Astrocyte of the cerebellum (primary cell): ENCODE measurements at regions not wholly inside any gene's neighbourhood (a gene's known extent, or its start where the extent isn't known, plus 50 kb on each side); places are given as distances from the start of the nearest gene placed in this dataset.

Experiments
- DNase-seq: peaks from one replicate; pipeline ENCODE4 v3.0.0-alpha.2; 2011; ENCODE audit warnings: low read depth
- H3K4me3 ChIP-seq: 2 replicates; pipeline ENCODE4 v1.5.1; 2011; ENCODE audit warnings: mild to moderate bottlenecking, low read depth, low read length, moderate library complexity
- in situ Hi-C: cut with HindIII; loops from 2 replicates; pipeline ENCODE4 v1.10.0; 2017; ENCODE audit warnings: low sequenced_read_pairs
- TF ChIP-seq, protein P1 (sequence below): IDR thresholded peaks from 2 replicates; pipeline ENCODE4 v1.5.1; 2012; ENCODE audit warnings: low read length, low read depth, moderate library complexity, mild to moderate bottlenecking; ENCODE audit errors: missing control alignments

DNA sequence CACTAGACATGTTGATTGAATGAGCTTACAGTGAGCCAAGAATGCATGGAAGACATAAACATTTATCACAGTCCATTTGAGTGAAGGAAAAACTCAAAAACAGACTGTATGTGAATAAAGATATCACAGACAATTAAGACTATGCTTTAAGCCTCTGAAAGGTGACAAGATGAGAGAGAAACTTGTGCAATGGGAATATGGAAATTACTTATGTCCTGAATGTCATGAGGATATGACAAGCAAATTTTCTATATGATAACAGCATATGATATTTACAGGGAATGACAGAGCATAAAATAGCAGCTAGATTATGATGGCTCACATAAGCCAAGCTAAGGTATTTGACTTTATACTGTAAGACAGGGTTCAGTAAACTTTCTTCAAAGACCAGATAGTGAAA is 1153.1 kb upstream of the USP15 start:
- no peak overlapping the region for H3K4me3 ChIP-seq
- in situ Hi-C loops, result loop anchor here (5.0 kb wide), 1 partner anchor 35 kb away; no protein-coding TSS in a partner anchor
- no peak for DNase-seq
- TF ChIP-seq, protein P1, sequence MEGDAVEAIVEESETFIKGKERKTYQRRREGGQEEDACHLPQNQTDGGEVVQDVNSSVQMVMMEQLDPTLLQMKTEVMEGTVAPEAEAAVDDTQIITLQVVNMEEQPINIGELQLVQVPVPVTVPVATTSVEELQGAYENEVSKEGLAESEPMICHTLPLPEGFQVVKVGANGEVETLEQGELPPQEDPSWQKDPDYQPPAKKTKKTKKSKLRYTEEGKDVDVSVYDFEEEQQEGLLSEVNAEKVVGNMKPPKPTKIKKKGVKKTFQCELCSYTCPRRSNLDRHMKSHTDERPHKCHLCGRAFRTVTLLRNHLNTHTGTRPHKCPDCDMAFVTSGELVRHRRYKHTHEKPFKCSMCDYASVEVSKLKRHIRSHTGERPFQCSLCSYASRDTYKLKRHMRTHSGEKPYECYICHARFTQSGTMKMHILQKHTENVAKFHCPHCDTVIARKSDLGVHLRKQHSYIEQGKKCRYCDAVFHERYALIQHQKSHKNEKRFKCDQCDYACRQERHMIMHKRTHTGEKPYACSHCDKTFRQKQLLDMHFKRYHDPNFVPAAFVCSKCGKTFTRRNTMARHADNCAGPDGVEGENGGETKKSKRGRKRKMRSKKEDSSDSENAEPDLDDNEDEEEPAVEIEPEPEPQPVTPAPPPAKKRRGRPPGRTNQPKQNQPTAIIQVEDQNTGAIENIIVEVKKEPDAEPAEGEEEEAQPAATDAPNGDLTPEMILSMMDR, result no peak

DNA sequence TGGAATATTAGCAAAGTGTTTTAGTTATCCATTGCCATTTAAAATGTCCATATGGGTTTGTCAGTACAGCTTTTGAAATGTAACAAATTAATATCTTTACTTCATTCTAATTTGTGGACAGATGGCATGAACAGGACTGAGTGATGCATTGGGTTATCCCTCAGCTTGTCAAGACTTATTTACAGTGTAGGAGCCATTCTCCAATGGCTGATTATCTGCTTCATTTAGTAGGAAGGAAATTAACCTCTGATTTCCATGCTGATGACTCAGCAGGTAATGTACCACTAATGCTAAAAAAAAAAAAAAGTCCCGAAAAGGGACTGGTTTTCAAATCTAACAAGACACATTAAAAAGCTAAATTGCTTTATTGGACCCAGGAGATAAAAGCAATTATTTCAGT is 1149.0 kb upstream of the USP15 start:
- TF ChIP-seq, protein P1, result no peak
- no peak for DNase-seq
- in situ Hi-C loops, result no loop called here
- H3K4me3 ChIP-seq, result no peak overlapping the region

DNA sequence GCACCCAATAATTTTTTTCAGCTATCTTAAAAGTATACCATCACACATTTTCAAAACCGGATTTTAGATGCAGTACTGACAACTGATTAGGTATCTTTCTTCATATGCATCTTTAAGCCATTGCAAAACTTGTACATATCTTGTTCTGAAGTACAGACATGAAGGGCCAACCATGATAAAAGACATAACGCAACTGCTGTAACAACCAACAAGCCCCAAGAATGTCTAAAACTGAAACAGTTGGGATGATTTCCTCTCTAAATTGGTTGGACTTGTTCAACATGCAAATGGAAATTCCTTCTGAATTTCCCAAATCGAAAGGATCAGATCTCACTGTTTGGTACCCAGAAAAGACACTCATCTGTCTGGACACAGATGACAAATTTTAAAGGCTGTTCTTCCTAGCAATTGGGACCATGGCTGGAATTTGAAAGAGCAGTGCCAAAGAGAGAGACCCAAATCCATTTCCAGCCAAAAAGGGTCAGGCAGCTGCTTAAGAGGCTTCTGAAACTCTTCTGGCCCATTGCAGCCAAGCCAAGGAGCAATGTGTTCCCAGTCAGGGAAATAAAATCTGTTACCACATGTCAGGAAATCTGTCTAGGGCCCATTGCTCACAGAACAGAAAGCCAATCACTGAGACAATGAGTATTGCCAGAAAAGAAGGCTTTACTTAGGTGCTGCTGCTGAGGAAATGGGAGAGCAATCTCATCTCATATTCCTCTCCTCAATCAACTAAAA is 1122.4 kb upstream of the USP15 start:
- TF ChIP-seq, protein P1, result no peak
- in situ Hi-C loops, result no loop called here
- DNase-seq, result no peak
- H3K4me3 ChIP-seq, result no peak overlapping the region

DNA sequence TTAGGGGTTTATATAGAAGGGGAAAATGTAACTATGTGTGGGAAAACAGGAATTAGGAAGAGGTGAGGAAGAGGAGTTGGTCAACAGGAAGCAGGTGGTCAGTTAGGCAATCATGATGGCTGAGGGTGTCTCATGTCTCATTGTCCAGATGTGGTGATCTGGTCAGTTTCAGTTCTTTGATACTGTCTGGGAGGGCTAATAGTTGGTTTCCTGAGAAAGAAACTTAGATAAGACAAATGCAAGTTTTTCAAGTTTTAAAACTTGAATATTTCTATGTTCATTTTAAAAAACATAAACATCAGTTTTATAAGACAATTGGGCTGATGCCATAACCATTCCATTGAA is 1121.8 kb upstream of the USP15 start:
- in situ Hi-C loops, result no loop called here
- TF ChIP-seq, protein P1, result no peak
- no peak overlapping the region for H3K4me3 ChIP-seq
- DNase-seq, result no peak

DNA sequence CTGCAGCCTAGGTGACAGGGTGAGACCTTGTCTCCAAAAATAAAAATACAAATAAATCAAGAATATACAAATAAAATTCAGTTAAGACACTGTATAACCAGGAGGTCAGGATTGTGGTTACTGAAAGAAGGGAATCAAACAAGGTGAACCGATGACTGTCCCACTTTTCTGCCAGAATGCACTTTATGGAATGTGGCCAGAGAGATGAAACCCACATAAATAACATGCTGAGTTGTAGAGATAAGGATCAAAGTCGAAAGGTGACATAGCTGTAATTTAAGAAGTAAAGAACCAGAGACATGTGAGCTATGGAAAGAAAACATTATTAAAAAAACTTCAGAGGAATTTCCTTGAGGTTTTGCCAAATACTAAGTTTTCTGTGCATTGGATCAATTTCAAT is 1098.2 kb upstream of the USP15 start:
- in situ Hi-C loops, result no loop called here
- no peak for DNase-seq
- TF ChIP-seq, protein P1, result no peak
- H3K4me3 ChIP-seq, result no peak overlapping the region

DNA sequence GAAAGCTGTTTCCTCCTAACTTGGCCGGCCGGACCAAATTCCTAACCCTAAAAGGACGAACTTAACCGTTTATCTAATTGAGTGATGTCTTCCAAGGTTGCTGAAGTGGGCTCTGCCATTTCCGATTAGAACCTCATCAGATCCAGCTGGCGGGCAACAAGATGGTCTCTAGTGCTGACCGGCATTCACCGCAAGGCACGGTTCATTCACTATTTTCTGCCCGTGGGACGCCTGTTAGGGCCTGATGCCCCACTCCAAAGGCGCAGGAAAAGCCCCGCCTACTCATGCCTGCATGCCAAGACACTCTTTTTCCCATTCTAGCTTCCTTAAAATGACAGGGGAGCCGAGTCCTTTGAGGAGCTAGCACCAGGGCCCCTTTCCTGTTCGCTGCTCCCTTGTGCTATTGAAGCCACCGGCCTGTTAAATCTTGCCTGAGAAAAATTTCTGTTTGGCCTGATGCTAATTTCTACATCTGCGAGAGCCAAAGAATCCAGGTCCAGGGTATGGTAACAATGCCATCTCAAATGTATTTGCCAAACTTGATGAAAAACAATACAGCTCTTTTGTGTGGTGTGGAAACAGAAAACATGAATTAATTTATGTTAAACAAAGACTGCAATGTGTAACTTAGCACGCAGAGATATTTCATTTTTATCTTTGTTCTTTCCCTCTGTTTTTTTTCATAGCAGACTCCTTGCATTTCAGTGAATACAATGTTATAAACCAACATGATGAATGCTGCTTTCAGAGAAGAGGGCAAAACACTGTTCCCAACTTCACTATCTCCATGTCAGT is 1071.2 kb upstream of the USP15 start:
- DNase-seq, result no peak
- TF ChIP-seq, protein P1, result no peak
- H3K4me3 ChIP-seq, result no peak overlapping the region
- in situ Hi-C loops, result no loop called here
